ENCODE measurements at regions not wholly inside any gene's neighbourhood (a gene's known extent, or its start where the extent isn't known, plus 50 kb on each side); places are given as distances from the start of the nearest gene placed in this dataset.

GRCh38 chr15:77781151-77781945 is 148.6 kb upstream of the LINGO1 start:
- DNase-seq (ENCODE audit: insufficient read length, low spot score): no peak
- no peak for FAIRE-seq
- TF ChIP-seq CTCF (IDR thresholded peaks at IDR 0.05; ENCODE audit: insufficient read depth, missing control alignments): no peak

- no peak for DNase-seq (ENCODE audit: insufficient read length, low spot score)
- no peak for TF ChIP-seq CTCF (IDR thresholded peaks at IDR 0.05; ENCODE audit: insufficient read depth, missing control alignments)
- FAIRE-seq: no peak
These were observed 146.1 kb upstream of the LINGO1 start for GRCh38 chr15:77778802-77779201.

DNA sequence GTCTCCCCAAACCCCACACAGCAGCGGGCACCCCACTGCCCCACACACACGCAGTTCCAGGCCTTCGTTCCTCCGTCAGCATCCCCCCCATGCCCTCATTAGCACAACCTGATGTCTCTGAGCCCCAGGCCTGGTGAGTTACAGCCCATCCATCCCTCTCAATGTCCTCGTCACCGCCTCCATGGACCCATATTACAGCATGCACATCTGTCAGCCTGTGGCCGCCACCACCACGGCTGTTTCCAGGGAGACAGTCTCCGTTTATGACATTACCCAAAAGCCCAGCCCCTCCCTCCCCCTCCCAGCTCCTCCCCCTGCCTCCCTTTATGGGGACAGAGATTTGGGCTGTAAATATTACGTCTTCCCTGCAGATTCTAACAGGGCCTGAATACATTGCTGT is 143.1 kb upstream of the LINGO1 start:
- DNase-seq (ENCODE audit: insufficient read length, low spot score): no peak
- no peak for TF ChIP-seq CTCF (IDR thresholded peaks at IDR 0.05; ENCODE audit: insufficient read depth, missing control alignments)
- FAIRE-seq: no peak

GRCh38 chr15:77775373-77775772 is 142.7 kb upstream of the LINGO1 start:
- DNase-seq (ENCODE audit: insufficient read length, low spot score) (no peak), FAIRE-seq (no peak)
- TF ChIP-seq CTCF (IDR thresholded peaks at IDR 0.05; ENCODE audit: insufficient read depth, missing control alignments): no peak

GRCh38 chr15:77774350-77774749 is 141.6 kb upstream of the LINGO1 start:
- FAIRE-seq: no peak
- no peak for DNase-seq (ENCODE audit: insufficient read length, low spot score)
- no peak for TF ChIP-seq CTCF (IDR thresholded peaks at IDR 0.05; ENCODE audit: insufficient read depth, missing control alignments)

- TF ChIP-seq CTCF (IDR thresholded peaks at IDR 0.05; ENCODE audit: insufficient read depth, missing control alignments): no peak
- FAIRE-seq: no peak
- DNase-seq (ENCODE audit: insufficient read length, low spot score): no peak
These were observed 141.2 kb upstream of the LINGO1 start for GRCh38 chr15:77773903-77774302.

GRCh38 chr15:77772641-77773402 is 140.1 kb upstream of the LINGO1 start:
- TF ChIP-seq CTCF (IDR thresholded peaks at IDR 0.05; ENCODE audit: insufficient read depth, missing control alignments): no peak
- FAIRE-seq: no peak

More at GRCh38 chr15:77772641-77773402, 140.1 kb upstream of the LINGO1 start:
- DNase-seq (ENCODE audit: insufficient read length, low spot score): no peak

All from D721Med (cell line).